DND-41 (cell line): ENCODE measurements at regions not wholly inside any gene's neighbourhood (a gene's known extent, or its start where the extent isn't known, plus 50 kb on each side); places are given as distances from the start of the nearest gene placed in this dataset.

Source experiments
- EZH2 ChIP-seq: IDR thresholded peaks from 3 replicates; pipeline ENCODE4 v1.6.1; 2012; ENCODE audit warnings: borderline replicate concordance, low read depth, mild to moderate bottlenecking, moderate library complexity, low read length, inconsistent platforms; ENCODE audit not compliant: severe bottlenecking
- TF ChIP-seq, protein P1 (sequence below): IDR thresholded peaks from 2 replicates; pipeline ENCODE4 v1.5.1; 2012; ENCODE audit warnings: borderline replicate concordance, low read length, moderate library complexity, mild to moderate bottlenecking; ENCODE audit not compliant: poor library complexity, severe bottlenecking; ENCODE audit errors: extremely low read depth

GRCh38 chr20:39717936-39718335, 755.8 kb downstream of the DHX35 start:
- TF ChIP-seq, protein P1, sequence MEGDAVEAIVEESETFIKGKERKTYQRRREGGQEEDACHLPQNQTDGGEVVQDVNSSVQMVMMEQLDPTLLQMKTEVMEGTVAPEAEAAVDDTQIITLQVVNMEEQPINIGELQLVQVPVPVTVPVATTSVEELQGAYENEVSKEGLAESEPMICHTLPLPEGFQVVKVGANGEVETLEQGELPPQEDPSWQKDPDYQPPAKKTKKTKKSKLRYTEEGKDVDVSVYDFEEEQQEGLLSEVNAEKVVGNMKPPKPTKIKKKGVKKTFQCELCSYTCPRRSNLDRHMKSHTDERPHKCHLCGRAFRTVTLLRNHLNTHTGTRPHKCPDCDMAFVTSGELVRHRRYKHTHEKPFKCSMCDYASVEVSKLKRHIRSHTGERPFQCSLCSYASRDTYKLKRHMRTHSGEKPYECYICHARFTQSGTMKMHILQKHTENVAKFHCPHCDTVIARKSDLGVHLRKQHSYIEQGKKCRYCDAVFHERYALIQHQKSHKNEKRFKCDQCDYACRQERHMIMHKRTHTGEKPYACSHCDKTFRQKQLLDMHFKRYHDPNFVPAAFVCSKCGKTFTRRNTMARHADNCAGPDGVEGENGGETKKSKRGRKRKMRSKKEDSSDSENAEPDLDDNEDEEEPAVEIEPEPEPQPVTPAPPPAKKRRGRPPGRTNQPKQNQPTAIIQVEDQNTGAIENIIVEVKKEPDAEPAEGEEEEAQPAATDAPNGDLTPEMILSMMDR: no peak
- TF ChIP-seq EZH2: no peak
